ENCODE measurements at regions not wholly inside any gene's neighbourhood (a gene's known extent, or its start where the extent isn't known, plus 50 kb on each side); places are given as distances from the start of the nearest gene placed in this dataset.
"Not testable (repeated sequence)": the region's sequence is repeated elsewhere in the genome, so short reads cannot be mapped to it uniquely, and the experiment has no call there.

- DNase-seq (ENCODE audit: extremely low spot score, insufficient read length, low read depth) (no peak), FAIRE-seq (no peak)
Measured at GRCh38 chr12:97616946-97617345, 154.3 kb downstream of the RMST start.

DNA sequence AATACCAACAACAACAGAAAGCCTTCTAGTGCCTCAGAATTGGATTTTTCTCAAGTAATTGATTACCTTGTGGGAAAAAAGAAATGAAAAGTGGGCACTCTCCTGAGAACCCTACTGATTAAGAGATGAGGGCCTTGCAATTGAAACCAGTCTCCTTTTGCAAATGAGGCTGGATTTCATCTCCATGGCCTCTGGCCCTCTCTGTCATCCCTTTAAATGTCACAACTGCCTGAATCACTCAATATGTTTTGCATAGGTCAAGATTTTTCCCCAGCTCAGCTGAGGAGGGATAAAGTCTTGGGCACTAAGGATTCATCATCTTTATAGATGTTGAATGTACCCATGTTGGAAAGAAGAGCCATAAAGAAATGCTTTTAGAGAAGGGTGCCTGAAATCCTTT lies 166.4 kb downstream of the RMST start:
- FAIRE-seq, result no peak
- DNase-seq (ENCODE audit: extremely low spot score, insufficient read length, low read depth), result no peak

- no peak for DNase-seq (ENCODE audit: extremely low spot score, insufficient read length, low read depth)
- no peak for FAIRE-seq
Measured at GRCh38 chr12:97629382-97629781, 166.8 kb downstream of the RMST start.

DNA sequence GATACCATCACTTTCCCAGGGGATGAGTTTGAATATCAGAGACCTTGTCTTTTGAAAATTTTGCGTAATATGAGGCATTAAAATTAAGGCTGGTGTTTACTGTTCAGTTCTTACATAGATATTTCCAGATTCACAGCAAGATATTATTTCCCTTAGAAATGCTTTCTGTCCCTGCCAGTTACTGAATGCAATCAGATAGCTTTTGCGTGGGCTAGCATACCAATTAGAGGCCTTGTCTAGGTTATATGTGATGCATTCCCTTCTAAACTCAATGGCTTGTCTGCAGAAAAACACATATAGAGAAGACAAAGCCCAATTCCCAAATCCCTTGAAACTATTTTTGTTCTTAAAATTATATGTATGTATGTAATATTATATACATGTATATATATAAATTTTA lies 167.8 kb downstream of the RMST start:
- FAIRE-seq (no peak), DNase-seq (ENCODE audit: extremely low spot score, insufficient read length, low read depth) (no peak)

- DNase-seq (ENCODE audit: extremely low spot score, insufficient read length, low read depth) (no peak), FAIRE-seq (no peak)
Measured at GRCh38 chr12:97630875-97631274, 168.3 kb downstream of the RMST start.

DNA sequence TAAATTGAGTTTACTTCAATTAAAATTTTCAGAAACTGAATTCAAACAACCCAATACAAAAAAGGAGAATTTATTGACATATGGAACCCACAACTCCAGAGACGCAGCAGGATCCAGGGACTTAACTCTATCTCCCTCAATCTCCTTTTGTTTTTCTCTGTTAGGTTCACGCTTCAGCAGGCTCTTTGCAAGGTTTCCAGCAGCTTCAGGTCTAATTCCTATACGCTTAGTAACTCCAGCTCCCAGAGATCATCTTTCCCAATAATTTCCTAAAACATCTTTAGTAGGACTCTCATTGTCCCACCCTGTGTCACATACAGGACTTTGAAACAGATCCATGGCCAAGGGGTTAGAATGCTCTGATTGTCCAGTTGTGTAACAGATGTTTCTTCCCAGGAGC lies 175.2 kb downstream of the RMST start:
- FAIRE-seq, result no peak
- DNase-seq (ENCODE audit: extremely low spot score, insufficient read length, low read depth), result no peak

GRCh38 chr12:97638739-97639138 lies 176.1 kb downstream of the RMST start:
- FAIRE-seq, result no peak
- no peak for DNase-seq (ENCODE audit: extremely low spot score, insufficient read length, low read depth)

- no peak for DNase-seq (ENCODE audit: extremely low spot score, insufficient read length, low read depth)
- no peak for FAIRE-seq
Measured at GRCh38 chr12:97639702-97640101, 177.1 kb downstream of the RMST start.

DNA sequence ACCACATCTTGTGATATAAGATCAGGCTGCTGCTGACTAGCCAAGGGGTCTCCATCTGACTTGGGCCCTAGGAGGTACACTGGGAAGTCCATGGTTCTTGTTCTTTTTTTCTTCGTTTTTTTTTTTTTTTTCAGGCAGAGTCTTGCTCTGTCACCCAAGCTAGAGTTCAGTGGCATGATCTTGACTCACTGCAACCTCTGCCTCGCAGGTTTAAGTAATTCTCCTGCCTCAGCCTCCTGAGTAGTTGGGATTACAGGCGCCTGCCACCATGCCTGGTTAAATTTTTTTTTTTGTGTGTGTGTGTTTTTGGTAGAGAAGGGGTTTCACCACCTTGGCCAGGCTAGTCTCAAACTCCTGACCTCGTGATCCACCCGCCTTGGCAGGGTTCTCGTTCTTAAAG lies 178.2 kb downstream of the RMST start:
- FAIRE-seq (no peak), DNase-seq (ENCODE audit: extremely low spot score, insufficient read length, low read depth) (no peak)

GRCh38 chr12:97642911-97643310 lies 180.3 kb downstream of the RMST start:
- no peak for DNase-seq (ENCODE audit: extremely low spot score, insufficient read length, low read depth)
- FAIRE-seq, result no peak

- DNase-seq (ENCODE audit: extremely low spot score, insufficient read length, low read depth), result no peak
- FAIRE-seq, result no peak
Measured at GRCh38 chr12:97643924-97644323, 181.3 kb downstream of the RMST start.

DNA sequence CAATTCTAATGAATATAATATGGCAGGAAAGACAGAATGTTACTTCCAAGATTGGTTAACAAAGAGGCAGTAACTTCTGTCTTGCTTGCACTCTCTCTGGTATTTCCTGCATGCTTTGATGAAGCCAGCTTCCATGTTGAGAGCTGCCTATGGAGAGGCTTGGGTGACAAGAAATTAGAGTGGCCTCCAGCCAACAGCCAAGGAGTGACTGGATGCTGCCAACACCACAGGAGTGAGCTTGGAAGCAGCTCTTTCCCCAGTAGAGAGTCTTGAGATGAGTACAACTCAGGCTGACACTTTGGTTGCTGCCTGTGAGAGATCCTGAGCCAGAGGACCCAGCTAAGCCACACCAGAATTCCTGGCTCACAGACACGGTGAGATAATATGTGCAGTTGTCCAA lies 183.1 kb downstream of the RMST start:
- DNase-seq (ENCODE audit: extremely low spot score, insufficient read length, low read depth) (no peak), FAIRE-seq (no peak)

GRCh38 chr12:97647142-97647541 lies 184.5 kb downstream of the RMST start:
- FAIRE-seq (no peak), DNase-seq (ENCODE audit: extremely low spot score, insufficient read length, low read depth) (no peak)

- no peak for FAIRE-seq
- no peak for DNase-seq (ENCODE audit: extremely low spot score, insufficient read length, low read depth)
Measured at GRCh38 chr12:97650242-97650641, 187.6 kb downstream of the RMST start.

- FAIRE-seq; DNase-seq (ENCODE audit: extremely low spot score, insufficient read length, low read depth): not testable (repeated sequence)
Measured at GRCh38 chr12:97656548-97656947, 193.9 kb downstream of the RMST start.

DNA sequence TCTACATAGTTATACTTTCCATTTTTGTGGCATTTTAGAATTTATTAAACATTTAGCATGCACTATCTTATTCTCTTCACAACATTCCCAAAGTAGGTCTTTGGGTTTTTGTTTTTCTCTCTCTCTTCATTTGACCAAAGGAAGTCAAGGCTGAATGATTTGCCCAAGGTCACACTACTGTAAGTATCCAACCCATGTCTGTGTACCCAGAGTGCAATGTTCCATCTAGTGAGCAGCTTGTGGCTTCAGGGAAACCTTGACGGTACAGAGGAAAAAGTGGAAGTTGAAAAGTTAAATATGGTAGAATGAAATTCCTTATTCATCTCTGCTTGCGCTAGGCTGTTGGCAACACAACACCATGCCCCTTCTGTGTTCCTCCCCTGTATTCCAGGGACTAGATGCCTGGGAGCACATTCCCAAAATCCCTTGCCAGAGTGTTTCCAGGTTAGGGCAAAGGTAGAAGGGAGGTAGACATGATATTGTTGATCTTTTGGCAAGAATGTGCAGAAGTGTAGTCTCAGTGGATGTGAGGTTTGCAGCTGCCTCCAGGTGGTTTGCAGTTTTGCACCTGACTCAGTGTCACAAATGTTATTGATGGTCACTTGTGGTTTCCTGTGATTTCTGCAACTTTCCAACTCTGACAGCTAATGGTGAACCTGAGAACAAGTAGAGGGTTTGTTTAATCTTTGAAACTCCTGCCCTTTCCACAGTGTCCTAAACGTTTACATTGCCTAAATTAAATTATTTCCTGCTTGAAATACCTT lies 196.7 kb downstream of the RMST start:
- DNase-seq (ENCODE audit: extremely low spot score, insufficient read length, low read depth) (no peak), FAIRE-seq (no peak)

DNA sequence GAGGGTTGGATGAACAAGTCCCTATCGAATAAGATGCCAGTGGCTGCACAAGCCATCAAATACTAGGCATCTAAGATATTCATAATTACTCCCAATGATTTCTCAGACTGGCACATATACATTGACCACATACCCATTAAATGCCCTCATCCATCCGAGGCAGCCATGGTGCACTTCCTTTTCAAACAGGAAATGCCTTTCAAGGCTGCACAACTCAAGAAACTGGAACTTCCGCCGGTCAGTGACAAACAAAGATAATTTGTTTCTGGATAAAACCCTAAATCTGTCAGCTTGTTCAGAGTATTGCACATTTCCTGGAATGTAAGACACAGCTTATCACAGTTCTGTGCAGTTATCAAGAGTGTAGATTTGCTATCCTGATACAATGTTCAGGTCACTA lies 203.7 kb downstream of the RMST start:
- DNase-seq (ENCODE audit: extremely low spot score, insufficient read length, low read depth) (no peak), FAIRE-seq (no peak)

DNA sequence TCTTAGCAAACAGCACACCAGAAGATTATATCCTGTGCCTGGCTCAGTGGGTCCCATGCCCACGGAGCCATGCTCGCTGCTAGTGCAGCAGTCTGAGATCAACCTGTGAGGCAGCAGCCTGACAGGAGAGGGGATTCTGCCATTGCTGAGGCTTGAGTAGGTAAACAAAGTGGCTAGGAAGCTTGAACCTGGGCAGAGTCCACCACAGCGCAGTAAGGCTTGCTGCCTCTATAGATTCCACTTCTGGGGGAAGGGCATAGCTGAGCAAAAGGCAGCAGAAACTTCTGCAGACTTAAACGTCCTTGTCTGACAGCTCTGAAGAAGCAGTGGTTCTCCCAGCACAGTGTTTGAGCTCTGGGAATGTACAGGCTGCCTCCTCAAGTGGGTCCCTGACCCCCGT lies 210.3 kb downstream of the RMST start:
- FAIRE-seq (no peak), DNase-seq (ENCODE audit: extremely low spot score, insufficient read length, low read depth) (no peak)

GRCh38 chr12:97680751-97681150 lies 218.1 kb downstream of the RMST start:
- DNase-seq (ENCODE audit: extremely low spot score, insufficient read length, low read depth), result no peak
- FAIRE-seq, result no peak

DNA sequence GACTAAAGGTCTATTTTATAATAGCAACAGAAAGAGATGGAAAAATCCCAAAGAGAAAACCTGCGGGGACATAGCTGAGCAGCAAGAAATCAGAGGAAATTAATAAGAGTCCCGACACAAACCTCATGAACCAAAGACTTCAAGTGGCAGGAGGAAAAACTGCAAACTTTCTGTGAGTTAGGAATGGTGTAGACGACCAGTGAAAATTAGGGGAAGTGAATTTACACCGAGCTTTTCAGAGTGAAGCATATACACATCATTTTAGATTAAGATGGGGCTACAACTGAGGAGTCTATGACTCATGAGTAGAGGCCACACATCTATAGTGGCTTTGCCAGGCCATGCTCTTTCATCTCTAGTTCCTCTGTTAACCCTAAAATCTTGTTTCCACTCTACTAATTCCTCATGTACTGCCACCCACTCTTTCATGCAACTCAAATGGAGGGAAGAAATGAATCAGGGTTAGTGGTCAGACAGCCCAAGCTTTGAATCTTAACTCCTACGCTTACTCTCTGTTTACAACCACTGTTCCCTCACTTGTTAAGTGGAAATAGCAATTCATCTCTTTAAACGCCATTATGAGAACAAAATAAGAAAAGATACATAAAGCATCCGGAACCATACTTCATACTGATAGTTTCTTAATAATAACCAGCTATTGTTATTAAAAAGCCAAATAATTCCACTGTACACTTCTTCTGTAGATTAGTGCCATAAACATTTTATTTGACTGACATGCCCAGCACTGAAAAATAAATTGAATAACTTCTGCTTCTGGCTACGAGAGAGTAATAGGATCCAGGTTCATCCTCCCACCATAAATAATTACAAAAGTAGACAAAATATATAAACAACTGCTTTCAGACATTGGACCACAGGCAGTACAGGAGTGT lies 219.3 kb downstream of the RMST start:
- DNase-seq (ENCODE audit: extremely low spot score, insufficient read length, low read depth) (no peak), FAIRE-seq (no peak)

- DNase-seq (ENCODE audit: extremely low spot score, insufficient read length, low read depth), result no peak
- no peak for FAIRE-seq
Measured at GRCh38 chr12:97685360-97685759, 222.8 kb downstream of the RMST start.

Measured in GM18507 (cell line).